Ishikawa (cell line): ENCODE measurements at regions not wholly inside any gene's neighbourhood (a gene's known extent, or its start where the extent isn't known, plus 50 kb on each side); places are given as distances from the start of the nearest gene placed in this dataset.

ENCODE experiments used
- CEBPB ChIP-seq: IDR thresholded peaks from 2 replicates; pipeline ENCODE4 v1.6.1; 2012
- CREB1 ChIP-seq: IDR thresholded peaks from 2 replicates; pipeline ENCODE4 v1.6.1; 2012; ENCODE audit warnings: low read depth
- EGR1 ChIP-seq: IDR thresholded peaks from 2 replicates; pipeline ENCODE4 v1.6.1; 2012
- EP300 ChIP-seq: IDR thresholded peaks from 2 replicates; pipeline ENCODE4 v1.6.1; 2012; ENCODE audit warnings: borderline replicate concordance
- FOXM1 ChIP-seq: IDR thresholded peaks from 2 replicates; pipeline ENCODE4 v1.6.1; 2012; ENCODE audit warnings: low read depth, borderline replicate concordance
- MAX ChIP-seq: IDR thresholded peaks from 2 replicates; pipeline ENCODE4 v1.6.1; 2012
- NFIC ChIP-seq: IDR thresholded peaks from 2 replicates; pipeline ENCODE4 v1.6.1; 2012
- RAD21 ChIP-seq: IDR thresholded peaks from 2 replicates; pipeline ENCODE4 v1.6.1; 2012; ENCODE audit warnings: low read depth
- TAF1 ChIP-seq: IDR thresholded peaks from 2 replicates; pipeline ENCODE4 v1.6.1; 2012; ENCODE audit warnings: low read depth, mild to moderate bottlenecking
- TCF12 ChIP-seq: IDR thresholded peaks from 2 replicates; pipeline ENCODE4 v1.6.1; 2012; ENCODE audit warnings: low read depth
- TEAD4 ChIP-seq: IDR thresholded peaks from 2 replicates; pipeline ENCODE4 v1.6.1; 2012
- USF1 ChIP-seq: IDR thresholded peaks from 2 replicates; pipeline ENCODE4 v1.6.1; 2012
- YY1 ChIP-seq: IDR thresholded peaks from 2 replicates; pipeline ENCODE4 v1.6.1; 2012; ENCODE audit warnings: low read depth
- ZBTB7A ChIP-seq: IDR thresholded peaks from 2 replicates; pipeline ENCODE4 v1.6.1; 2012; ENCODE audit warnings: low read depth
- TF ChIP-seq, protein P1 (sequence below): IDR thresholded peaks from 2 replicates; pipeline ENCODE4 v1.6.1; 2012; ENCODE audit warnings: low read depth, mild to moderate bottlenecking

- TF ChIP-seq FOXM1 (no peak), CEBPB (no peak), TAF1 (no peak), TCF12 (no peak), ZBTB7A (no peak), YY1 (no peak), TEAD4 (no peak), RAD21 (no peak), CREB1 (no peak), MAX (no peak), EGR1 (no peak), EP300 (no peak), USF1 (no peak), NFIC (no peak)
- TF ChIP-seq, protein P1, sequence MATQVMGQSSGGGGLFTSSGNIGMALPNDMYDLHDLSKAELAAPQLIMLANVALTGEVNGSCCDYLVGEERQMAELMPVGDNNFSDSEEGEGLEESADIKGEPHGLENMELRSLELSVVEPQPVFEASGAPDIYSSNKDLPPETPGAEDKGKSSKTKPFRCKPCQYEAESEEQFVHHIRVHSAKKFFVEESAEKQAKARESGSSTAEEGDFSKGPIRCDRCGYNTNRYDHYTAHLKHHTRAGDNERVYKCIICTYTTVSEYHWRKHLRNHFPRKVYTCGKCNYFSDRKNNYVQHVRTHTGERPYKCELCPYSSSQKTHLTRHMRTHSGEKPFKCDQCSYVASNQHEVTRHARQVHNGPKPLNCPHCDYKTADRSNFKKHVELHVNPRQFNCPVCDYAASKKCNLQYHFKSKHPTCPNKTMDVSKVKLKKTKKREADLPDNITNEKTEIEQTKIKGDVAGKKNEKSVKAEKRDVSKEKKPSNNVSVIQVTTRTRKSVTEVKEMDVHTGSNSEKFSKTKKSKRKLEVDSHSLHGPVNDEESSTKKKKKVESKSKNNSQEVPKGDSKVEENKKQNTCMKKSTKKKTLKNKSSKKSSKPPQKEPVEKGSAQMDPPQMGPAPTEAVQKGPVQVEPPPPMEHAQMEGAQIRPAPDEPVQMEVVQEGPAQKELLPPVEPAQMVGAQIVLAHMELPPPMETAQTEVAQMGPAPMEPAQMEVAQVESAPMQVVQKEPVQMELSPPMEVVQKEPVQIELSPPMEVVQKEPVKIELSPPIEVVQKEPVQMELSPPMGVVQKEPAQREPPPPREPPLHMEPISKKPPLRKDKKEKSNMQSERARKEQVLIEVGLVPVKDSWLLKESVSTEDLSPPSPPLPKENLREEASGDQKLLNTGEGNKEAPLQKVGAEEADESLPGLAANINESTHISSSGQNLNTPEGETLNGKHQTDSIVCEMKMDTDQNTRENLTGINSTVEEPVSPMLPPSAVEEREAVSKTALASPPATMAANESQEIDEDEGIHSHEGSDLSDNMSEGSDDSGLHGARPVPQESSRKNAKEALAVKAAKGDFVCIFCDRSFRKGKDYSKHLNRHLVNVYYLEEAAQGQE: no peak
These were observed 449.1 kb downstream of the PSAT1 start for GRCh38 chr9:78746010-78746409.

DNA sequence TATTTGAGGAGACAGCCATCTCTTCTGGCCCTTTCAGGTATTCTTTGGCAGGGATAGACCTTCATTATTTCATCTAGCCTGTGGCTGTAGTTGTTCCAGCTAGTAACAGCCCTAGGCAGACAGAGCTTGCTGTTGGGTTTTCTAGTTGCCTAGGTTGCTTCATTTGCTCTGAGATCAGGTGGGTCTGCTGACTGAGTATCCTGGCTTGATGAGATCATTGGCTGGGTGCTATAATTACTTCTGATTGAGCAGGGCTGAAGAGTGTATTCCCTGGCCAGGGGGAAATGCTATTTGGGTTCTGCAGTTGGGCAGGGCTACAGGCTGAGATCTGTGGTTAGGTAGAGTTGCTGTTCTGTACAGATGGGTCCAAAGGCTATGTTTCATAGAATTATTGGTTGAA lies 456.1 kb downstream of the PSAT1 start:
- TF ChIP-seq EGR1: no peak
- TF ChIP-seq ZBTB7A: no peak
- no peak for TF ChIP-seq USF1
- TF ChIP-seq, protein P1: no peak
- no peak for TF ChIP-seq CREB1
- TF ChIP-seq MAX: no peak
- no peak for TF ChIP-seq RAD21
- no peak for TF ChIP-seq FOXM1
- TF ChIP-seq YY1: no peak
- TF ChIP-seq TCF12: no peak

DNA sequence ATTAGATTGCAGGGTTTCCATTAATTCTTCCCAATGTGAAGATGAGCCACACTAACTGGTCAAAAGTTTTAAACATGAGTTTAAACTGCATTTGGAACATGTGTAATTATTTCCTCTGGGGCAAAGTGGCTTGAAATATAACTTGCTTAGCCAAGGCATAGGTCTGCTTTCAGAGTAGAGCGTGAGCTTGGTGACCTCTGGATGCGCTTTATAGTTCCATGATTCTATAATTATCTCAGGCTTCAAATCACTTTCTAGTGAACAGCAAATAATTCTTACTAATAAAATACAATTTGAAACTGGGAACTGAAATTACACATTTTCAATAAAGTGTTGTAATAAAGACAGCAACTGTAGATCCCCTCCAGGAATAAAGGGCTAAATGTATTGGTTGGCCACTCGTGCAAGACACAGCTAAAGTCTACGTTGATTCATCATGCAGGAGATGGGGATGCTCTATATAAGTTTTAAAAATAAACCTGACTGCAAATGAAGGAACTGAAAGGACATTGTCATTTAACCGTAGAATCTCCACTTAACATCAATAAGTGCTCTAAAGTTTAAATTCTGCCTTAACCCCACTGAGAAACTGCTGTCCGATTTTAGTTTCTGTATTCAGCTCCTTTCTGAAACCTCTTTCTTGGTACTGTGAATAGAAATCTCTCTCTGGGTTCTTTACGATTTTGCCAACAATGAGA lies 460.0 kb downstream of the PSAT1 start:
- TF ChIP-seq ZBTB7A (no peak), EGR1 (no peak), TCF12 (no peak), CREB1 (no peak), MAX (no peak), TEAD4 (no peak), TAF1 (no peak), RAD21 (no peak)
- TF ChIP-seq, protein P1: no peak

- TF ChIP-seq CREB1: no peak
- TF ChIP-seq RAD21: no peak
- no peak for TF ChIP-seq TAF1
- no peak for TF ChIP-seq USF1
- no peak for TF ChIP-seq ZBTB7A
- TF ChIP-seq CEBPB: no peak
- no peak for TF ChIP-seq TEAD4
- no peak for TF ChIP-seq EP300
- no peak for TF ChIP-seq MAX
- no peak for TF ChIP-seq TCF12
- no peak for TF ChIP-seq FOXM1
- no peak for TF ChIP-seq EGR1
- TF ChIP-seq NFIC: no peak
- TF ChIP-seq YY1: no peak
- TF ChIP-seq, protein P1: no peak
These were observed 466.5 kb downstream of the PSAT1 start for GRCh38 chr9:78763424-78763823.
